ENCODE measurements at regions not wholly inside any gene's neighbourhood (a gene's known extent, or its start where the extent isn't known, plus 50 kb on each side); places are given as distances from the start of the nearest gene placed in this dataset.

- no peak overlapping the region for H3K4me3 ChIP-seq (ENCODE audit: low read length)
- no peaks in the 10 kb centered on the region for H3K27me3 ChIP-seq (replicated peaks; ENCODE audit: insufficient read depth, low read length)
- H4K20me1 ChIP-seq (ENCODE audit: insufficient read depth, low read length) = no peaks in the 10 kb centered on the region
- H2AFZ ChIP-seq (ENCODE audit: low read length) = no peak overlapping the region
- H3K4me1 ChIP-seq (ENCODE audit: low read length) = no peaks in the 10 kb centered on the region
- no peak for DNase-seq
- no peaks in the 10 kb centered on the region for H3K36me3 ChIP-seq (replicated peaks; ENCODE audit: insufficient read depth, low read length)
- TF ChIP-seq EZH2phosphoT487 (IDR thresholded peaks at IDR 0.05; ENCODE audit: low read length) (no peak), CTCF (IDR thresholded peaks at IDR 0.05; ENCODE audit: low read length) (no peak), EZH2 (optimal IDR thresholded peaks at IDR 0.05; ENCODE audit: low read depth, low read length) (no peak)
- H3F3A ChIP-seq (ENCODE audit: insufficient read depth, low read length) = no peaks in the 10 kb centered on the region
- H3K9ac ChIP-seq (ENCODE audit: low read length) = no peak overlapping the region
- H3K27ac ChIP-seq (ENCODE audit: low read length) = no peak overlapping the region
- H3K9me3 ChIP-seq (replicated peaks; ENCODE audit: insufficient read depth, low read length) = no peaks in the 10 kb centered on the region
- no peak overlapping the region for H3K4me2 ChIP-seq (ENCODE audit: low read depth, low read length)
- no peaks in the 10 kb centered on the region for H3K9me2 ChIP-seq (replicated peaks; ENCODE audit: insufficient read depth, low read length)
- H3K79me2 ChIP-seq (ENCODE audit: low read length) = no peaks in the 10 kb centered on the region
These were observed 389.1 kb upstream of the SGO1 start for GRCh38 chr3:20575146-20575545.

GRCh38 chr3:20574746-20575145 is 388.7 kb upstream of the SGO1 start:
- no peak for DNase-seq
- Histone ChIP-seq H3F3A (ENCODE audit: insufficient read depth, low read length) (no peaks in the 10 kb centered on the region), H3K79me2 (ENCODE audit: low read length) (no peaks in the 10 kb centered on the region), H3K36me3 (replicated peaks; ENCODE audit: insufficient read depth, low read length) (no peaks in the 10 kb centered on the region), H3K4me3 (ENCODE audit: low read length) (no peak overlapping the region), H3K27me3 (replicated peaks; ENCODE audit: insufficient read depth, low read length) (no peaks in the 10 kb centered on the region), H3K9me3 (replicated peaks; ENCODE audit: insufficient read depth, low read length) (no peaks in the 10 kb centered on the region), H3K9me2 (replicated peaks; ENCODE audit: insufficient read depth, low read length) (no peaks in the 10 kb centered on the region), H3K4me1 (ENCODE audit: low read length) (no peaks in the 10 kb centered on the region), H4K20me1 (ENCODE audit: insufficient read depth, low read length) (no peaks in the 10 kb centered on the region), H3K9ac (ENCODE audit: low read length) (no peak overlapping the region), H3K4me2 (ENCODE audit: low read depth, low read length) (no peak overlapping the region), H3K27ac (ENCODE audit: low read length) (no peak overlapping the region), H2AFZ (ENCODE audit: low read length) (no peak overlapping the region)
- no peak for TF ChIP-seq EZH2phosphoT487 (IDR thresholded peaks at IDR 0.05; ENCODE audit: low read length)
- no peak for TF ChIP-seq EZH2 (optimal IDR thresholded peaks at IDR 0.05; ENCODE audit: low read depth, low read length)
- no peak for TF ChIP-seq CTCF (IDR thresholded peaks at IDR 0.05; ENCODE audit: low read length)

DNA sequence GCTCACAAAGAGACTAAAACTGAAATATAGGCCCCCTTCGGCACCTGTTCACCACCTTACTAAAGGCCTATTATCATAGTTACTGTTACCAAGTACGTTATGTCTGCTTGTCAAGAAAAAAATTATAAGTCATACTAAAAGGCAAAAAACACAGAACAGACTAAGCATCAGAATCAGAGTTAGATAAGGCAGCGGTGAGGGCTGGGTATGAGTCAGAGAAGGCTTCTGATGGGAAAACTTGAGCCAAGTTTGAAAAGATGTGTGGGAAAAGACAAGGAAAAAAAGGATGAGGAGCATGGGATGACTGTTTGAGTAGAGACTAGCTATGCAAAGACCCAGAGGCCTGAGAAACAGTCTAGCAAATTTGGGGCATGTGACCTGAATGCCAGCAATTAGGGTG is 387.2 kb upstream of the SGO1 start:
- no peak for TF ChIP-seq CTCF (IDR thresholded peaks at IDR 0.05; ENCODE audit: low read length)
- no peak for TF ChIP-seq EZH2phosphoT487 (IDR thresholded peaks at IDR 0.05; ENCODE audit: low read length)
- no peak for TF ChIP-seq EZH2 (optimal IDR thresholded peaks at IDR 0.05; ENCODE audit: low read depth, low read length)
- H3K4me3 ChIP-seq (ENCODE audit: low read length) = no peak overlapping the region
- no peaks in the 10 kb centered on the region for H3K36me3 ChIP-seq (replicated peaks; ENCODE audit: insufficient read depth, low read length)
- no peak overlapping the region for H2AFZ ChIP-seq (ENCODE audit: low read length)
- no peaks in the 10 kb centered on the region for H3K4me1 ChIP-seq (ENCODE audit: low read length)
- no peak overlapping the region for H3K4me2 ChIP-seq (ENCODE audit: low read depth, low read length)
- H3K9me2 ChIP-seq (replicated peaks; ENCODE audit: insufficient read depth, low read length) = no peaks in the 10 kb centered on the region
- H3K79me2 ChIP-seq (ENCODE audit: low read length) = no peaks in the 10 kb centered on the region
- no peak overlapping the region for H3K9ac ChIP-seq (ENCODE audit: low read length)
- H3K27me3 ChIP-seq (replicated peaks; ENCODE audit: insufficient read depth, low read length) = no peaks in the 10 kb centered on the region
- no peak overlapping the region for H3K27ac ChIP-seq (ENCODE audit: low read length)
- DNase-seq = no peak
- no peaks in the 10 kb centered on the region for H3F3A ChIP-seq (ENCODE audit: insufficient read depth, low read length)
- H3K9me3 ChIP-seq (replicated peaks; ENCODE audit: insufficient read depth, low read length) = no peaks in the 10 kb centered on the region
- H4K20me1 ChIP-seq (ENCODE audit: insufficient read depth, low read length) = no peaks in the 10 kb centered on the region
